NCI-H774 (cell line): ENCODE measurements at regions not wholly inside any gene's neighbourhood (a gene's known extent, or its start where the extent isn't known, plus 50 kb on each side); places are given as distances from the start of the nearest gene placed in this dataset.

Experiments
- DNase-seq: peaks from one replicate; lab custom pipeline; 2025; lab: John Stamatoyannopoulos, UW

- no peak for DNase-seq
Measured at GRCh38 chr6:51411496-51412125, 592.9 kb downstream of the TFAP2B start.

GRCh38 chr6:51414361-51414760, 595.7 kb downstream of the TFAP2B start:
- DNase-seq = no peak

GRCh38 chr6:51415501-51415900, 596.8 kb downstream of the TFAP2B start:
- no peak for DNase-seq

- no peak for DNase-seq
Measured at GRCh38 chr6:51429017-51429712, 610.5 kb downstream of the TFAP2B start.

- DNase-seq = no peak
Measured at GRCh38 chr6:51430589-51430988, 611.9 kb downstream of the TFAP2B start.

- no peak for DNase-seq
Measured at GRCh38 chr6:51432481-51432880, 613.8 kb downstream of the TFAP2B start.

GRCh38 chr6:51450248-51450957, 631.7 kb downstream of the TFAP2B start:
- no peak for DNase-seq

GRCh38 chr6:51450958-51451357, 632.3 kb downstream of the TFAP2B start:
- no peak for DNase-seq

GRCh38 chr6:51456282-51456681, 631.1 kb downstream of the PKHD1 start:
- DNase-seq = no peak

- no peak for DNase-seq
Measured at GRCh38 chr6:51459958-51460357, 627.5 kb downstream of the PKHD1 start.

GRCh38 chr6:51462896-51463295, 624.5 kb downstream of the PKHD1 start:
- no peak for DNase-seq

- no peak for DNase-seq
Measured at GRCh38 chr6:51463321-51463720, 624.1 kb downstream of the PKHD1 start.

GRCh38 chr6:51464956-51465355, 622.5 kb downstream of the PKHD1 start:
- no peak for DNase-seq

- no peak for DNase-seq
Measured at GRCh38 chr6:51466427-51466826, 621.0 kb downstream of the PKHD1 start.

- DNase-seq = peak; percentile 76
Measured at GRCh38 chr6:51467231-51467952, 620.0 kb downstream of the PKHD1 start.

- peak; percentile 29 for DNase-seq
Measured at GRCh38 chr6:51468704-51469103, 618.7 kb downstream of the PKHD1 start.

GRCh38 chr6:51472745-51473487, 614.5 kb downstream of the PKHD1 start:
- DNase-seq = no peak

- DNase-seq = no peak
Measured at GRCh38 chr6:51474022-51474975, 613.1 kb downstream of the PKHD1 start.

- DNase-seq = no peak
Measured at GRCh38 chr6:51477711-51478311, 609.6 kb downstream of the PKHD1 start.

- DNase-seq = no peak
Measured at GRCh38 chr6:51479296-51479695, 608.1 kb downstream of the PKHD1 start.
